Nephron progenitor cell (in vitro differentiated cells): ENCODE measurements at regions not wholly inside any gene's neighbourhood (a gene's known extent, or its start where the extent isn't known, plus 50 kb on each side); places are given as distances from the start of the nearest gene placed in this dataset.
A peak's percentile ranks its signal among the peaks of the same experiment; 100 is the strongest.

Experiments used
- DNase-seq: peaks from one replicate; pipeline ENCODE4 v3.0.0; 2021
- H3K27ac Mint-ChIP-seq: 2 replicates; pipeline ENCODE4 v1.8.0; 2021; ENCODE audit warnings: mild to moderate bottlenecking, moderate library complexity, mixed read lengths
- H3K27me3 Mint-ChIP-seq: 2 replicates; pipeline ENCODE4 v1.8.0; 2021; ENCODE audit warnings: mild to moderate bottlenecking, low read depth, mixed read lengths; ENCODE audit not compliant: poor library complexity
- H3K36me3 Mint-ChIP-seq: 2 replicates; pipeline ENCODE4 v1.8.0; 2021; ENCODE audit warnings: low read depth, mixed read lengths
- H3K4me1 Mint-ChIP-seq: 2 replicates; pipeline ENCODE4 v1.8.0; 2021; ENCODE audit warnings: mixed read lengths
- H3K4me3 Mint-ChIP-seq: 2 replicates; pipeline ENCODE4 v1.8.0; 2021; ENCODE audit warnings: mild to moderate bottlenecking, moderate library complexity, mixed read lengths
- H3K9me3 Mint-ChIP-seq: 2 replicates; pipeline ENCODE4 v1.8.0; 2021; ENCODE audit warnings: mild to moderate bottlenecking, moderate library complexity, mixed read lengths
- CTCF ChIP-seq: fragments of 200-600 bp; sonication (generic); IDR thresholded peaks from 2 replicates; pipeline ENCODE4 v1.5.0; 2021; ENCODE audit warnings: antibody characterized with exemption

GRCh38 chr1:60861961-60862567 is 220.3 kb upstream of the NFIA start:
- Mint-ChIP-seq H3K27me3 (peaks cover 5% of the 10 kb centered on the region), H3K9me3 (no peaks in the 10 kb centered on the region), H3K27ac (no peak overlapping the region), H3K4me3 (no peak overlapping the region), H3K4me1 (peaks cover 9% of the 10 kb centered on the region), H3K36me3 (no peaks in the 10 kb centered on the region)
- no peak for TF ChIP-seq CTCF
- DNase-seq, result no peak

GRCh38 chr1:60859111-60859510 is 223.2 kb upstream of the NFIA start:
- TF ChIP-seq CTCF, result no peak
- no peak for DNase-seq
- Mint-ChIP-seq H3K9me3 (no peaks in the 10 kb centered on the region), H3K4me1 (peaks cover 4% of the 10 kb centered on the region), H3K4me3 (no peak overlapping the region), H3K27me3 (peaks cover 3% of the 10 kb centered on the region), H3K27ac (no peak overlapping the region), H3K36me3 (no peaks in the 10 kb centered on the region)

GRCh38 chr1:60857851-60858250 is 224.5 kb upstream of the NFIA start:
- Mint-ChIP-seq H3K27me3 (peaks cover 3% of the 10 kb centered on the region), H3K27ac (no peak overlapping the region), H3K4me3 (no peak overlapping the region), H3K4me1 (peaks cover 4% of the 10 kb centered on the region), H3K9me3 (no peaks in the 10 kb centered on the region), H3K36me3 (no peaks in the 10 kb centered on the region)
- no peak for TF ChIP-seq CTCF
- no peak for DNase-seq

GRCh38 chr1:60850084-60850483 is 232.3 kb upstream of the NFIA start:
- H3K4me1 Mint-ChIP-seq, result no peaks in the 10 kb centered on the region
- no peak for TF ChIP-seq CTCF
- H3K4me3 Mint-ChIP-seq, result no peak overlapping the region
- peaks cover 13% of the 10 kb centered on the region for H3K36me3 Mint-ChIP-seq
- H3K27me3 Mint-ChIP-seq, result no peaks in the 10 kb centered on the region
- H3K9me3 Mint-ChIP-seq, result peaks cover 23% of the 10 kb centered on the region
- no peak for DNase-seq
- H3K27ac Mint-ChIP-seq, result no peak overlapping the region

- no peaks in the 10 kb centered on the region for H3K4me1 Mint-ChIP-seq
- no peak overlapping the region for H3K4me3 Mint-ChIP-seq
- no peak overlapping the region for H3K27ac Mint-ChIP-seq
- no peaks in the 10 kb centered on the region for H3K27me3 Mint-ChIP-seq
- no peak for TF ChIP-seq CTCF
- peaks cover 19% of the 10 kb centered on the region for H3K36me3 Mint-ChIP-seq
- H3K9me3 Mint-ChIP-seq, result peaks cover 30% of the 10 kb centered on the region
- DNase-seq, result no peak
These were observed 233.0 kb upstream of the NFIA start for GRCh38 chr1:60849401-60849800.

GRCh38 chr1:60848583-60849188 is 233.7 kb upstream of the NFIA start:
- no peak for DNase-seq
- Mint-ChIP-seq H3K27ac (no peak overlapping the region), H3K4me3 (no peak overlapping the region), H3K9me3 (peaks cover 33% of the 10 kb centered on the region), H3K27me3 (no peaks in the 10 kb centered on the region), H3K4me1 (no peaks in the 10 kb centered on the region), H3K36me3 (peaks cover 20% of the 10 kb centered on the region)
- TF ChIP-seq CTCF, result peak; percentile 60
